H1 (cell line): ENCODE measurements at regions not wholly inside any gene's neighbourhood (a gene's known extent, or its start where the extent isn't known, plus 50 kb on each side); places are given as distances from the start of the nearest gene placed in this dataset.

Source experiments
- CTBP2 ChIP-seq: IDR thresholded peaks from 2 replicates; pipeline ENCODE4 v1.7.0; 2011; ENCODE audit warnings: borderline replicate concordance, mild to moderate bottlenecking, moderate library complexity, mixed read lengths, low read length; ENCODE audit not compliant: insufficient read depth, insufficient read length
- JUN ChIP-seq: IDR thresholded peaks from 2 replicates; pipeline ENCODE4 v1.6.1; 2011; ENCODE audit warnings: low read depth, mild to moderate bottlenecking, improper control_type of control experiment, low read length
- ZNF274 ChIP-seq: IDR thresholded peaks from 2 replicates; pipeline ENCODE4 v1.7.0; 2012; ENCODE audit warnings: low read length, borderline replicate concordance; ENCODE audit errors: extremely low read depth

DNA sequence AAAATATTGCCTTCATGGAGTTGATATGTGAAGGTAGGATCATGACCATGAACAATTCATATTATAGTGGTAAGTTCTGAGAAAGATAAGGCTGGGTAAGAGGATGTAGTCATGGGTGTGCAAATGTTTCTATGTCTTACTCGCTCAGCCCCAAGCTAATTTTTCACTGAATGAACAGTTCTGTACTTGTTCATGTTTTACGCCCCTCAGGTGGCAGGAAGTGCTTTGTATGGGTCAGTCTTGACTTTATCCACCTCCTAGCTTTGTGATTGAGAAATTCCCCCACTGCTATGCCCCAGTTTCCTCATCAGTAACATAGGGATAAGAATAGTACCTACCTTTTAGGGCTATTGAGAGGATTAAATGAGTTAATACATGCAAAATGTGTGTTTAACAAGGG, 148.2 kb upstream of the KCNG1 start (continued):
- TF ChIP-seq ZNF274 (no peak), JUN (no peak), CTBP2 (no peak)
